H9 (cell line): ENCODE measurements at regions not wholly inside any gene's neighbourhood (a gene's known extent, or its start where the extent isn't known, plus 50 kb on each side); places are given as distances from the start of the nearest gene placed in this dataset.

Source experiments
- DNase-seq: peaks from one replicate; pipeline ENCODE4 v3.0.0-alpha.2; 2017
- H2AFZ ChIP-seq: one replicate; pipeline ENCODE4 v1.6.1; 2013; ENCODE audit warnings: mild to moderate bottlenecking, low read length, control low read depth, moderate library complexity
- H2AK5ac ChIP-seq: 2 replicates; pipeline ENCODE4 v1.6.1; 2013; ENCODE audit warnings: low read length, control low read depth, mixed read lengths; ENCODE audit not compliant: insufficient read length
- H2BK120ac ChIP-seq: one replicate; pipeline ENCODE4 v1.6.1; 2013; ENCODE audit warnings: low read depth, mild to moderate bottlenecking, low read length, control low read depth, inconsistent platforms; ENCODE audit not compliant: poor library complexity, severe bottlenecking
- H2BK12ac ChIP-seq: 2 replicates; pipeline ENCODE4 v1.6.1; 2013; ENCODE audit warnings: low read length, control low read depth, mixed read lengths, low read depth; ENCODE audit not compliant: insufficient read length
- H2BK15ac ChIP-seq: 2 replicates; pipeline ENCODE4 v1.6.1; 2013; ENCODE audit warnings: low read depth, low read length, control low read depth
- H2BK20ac ChIP-seq: one replicate; pipeline ENCODE4 v1.6.1; 2013; ENCODE audit warnings: low read depth, mild to moderate bottlenecking, low read length, control low read depth, inconsistent platforms; ENCODE audit not compliant: poor library complexity, severe bottlenecking
- H2BK5ac ChIP-seq: 2 replicates; pipeline ENCODE4 v1.6.1; 2013; ENCODE audit warnings: low read length, control low read depth, mixed read lengths; ENCODE audit not compliant: insufficient read length
- H3K14ac ChIP-seq: 2 replicates; pipeline ENCODE4 v1.6.1; 2013; ENCODE audit warnings: low read length, control low read depth; ENCODE audit not compliant: insufficient read depth
- H3K18ac ChIP-seq: 2 replicates; pipeline ENCODE4 v1.6.1; 2013; ENCODE audit warnings: low read depth, mild to moderate bottlenecking, mixed read lengths, low read length, control low read depth; ENCODE audit not compliant: insufficient read length
- H3K23ac ChIP-seq: 2 replicates; pipeline ENCODE4 v1.6.1; 2013; ENCODE audit warnings: low read length, control low read depth, mixed read lengths, low read depth; ENCODE audit not compliant: insufficient read length
- H3K23me2 ChIP-seq: 2 replicates; pipeline ENCODE4 v1.6.1; 2013; ENCODE audit warnings: low read depth, mild to moderate bottlenecking, mixed read lengths, low read length, control low read depth; ENCODE audit not compliant: insufficient read length, poor library complexity, severe bottlenecking
- H3K27ac ChIP-seq: 2 replicates; pipeline ENCODE4 v1.5.1; 2013; ENCODE audit warnings: low read length, control low read depth, mixed read lengths, low read depth; ENCODE audit not compliant: insufficient read length
- H3K27me3 ChIP-seq: 2 replicates; pipeline ENCODE4 v1.6.1; 2013; ENCODE audit warnings: low read length, control low read depth, inconsistent platforms; ENCODE audit not compliant: insufficient read depth
- H3K4ac ChIP-seq: 2 replicates; pipeline ENCODE4 v1.6.1; 2013; ENCODE audit warnings: low read depth, mild to moderate bottlenecking, control low read depth, inconsistent platforms, low read length, moderate library complexity
- H3K4me1 ChIP-seq: 2 replicates; pipeline ENCODE4 v1.6.1; 2013; ENCODE audit warnings: low read length, control low read depth, inconsistent platforms; ENCODE audit not compliant: insufficient read depth
- H3K4me2 ChIP-seq: 2 replicates; pipeline ENCODE4 v1.6.1; 2013; ENCODE audit warnings: low read length, control low read depth, mixed read lengths; ENCODE audit not compliant: insufficient read length, insufficient read depth
- H3K56ac ChIP-seq: 2 replicates; pipeline ENCODE4 v1.6.1; 2013; ENCODE audit warnings: low read depth, mild to moderate bottlenecking, mixed read lengths, low read length, control low read depth; ENCODE audit not compliant: insufficient read length
- H3K79me1 ChIP-seq: 2 replicates; pipeline ENCODE4 v1.6.1; 2013; ENCODE audit warnings: low read depth, mild to moderate bottlenecking, moderate library complexity, low read length, control low read depth, inconsistent platforms; ENCODE audit not compliant: insufficient read depth, poor library complexity, severe bottlenecking
- H3K79me2 ChIP-seq: 2 replicates; pipeline ENCODE4 v1.6.1; 2013; ENCODE audit warnings: low read length, control low read depth, inconsistent platforms; ENCODE audit not compliant: insufficient read depth
- H3K9ac ChIP-seq: 2 replicates; pipeline ENCODE4 v1.6.1; 2013; ENCODE audit warnings: low read length, control low read depth, mixed read lengths; ENCODE audit not compliant: insufficient read length; ENCODE audit errors: extremely low read depth
- H3K9me3 ChIP-seq: one replicate; pipeline ENCODE4 v1.6.1; 2013; ENCODE audit warnings: low read depth, low read length, inconsistent platforms; ENCODE audit not compliant: control insufficient read depth
- H3T11ph ChIP-seq: one replicate; pipeline ENCODE4 v1.6.1; 2013; ENCODE audit warnings: mild to moderate bottlenecking, low read length, control low read depth, inconsistent platforms
- H4K20me1 ChIP-seq: one replicate; pipeline ENCODE4 v1.6.1; 2013; ENCODE audit not compliant: control insufficient read depth, insufficient read length, insufficient read depth
- H4K5ac ChIP-seq: 2 replicates; pipeline ENCODE4 v1.6.1; 2013; ENCODE audit warnings: low read depth, mild to moderate bottlenecking, mixed read lengths, low read length, control low read depth; ENCODE audit not compliant: insufficient read length
- H4K8ac ChIP-seq: replicated peaks from 2 replicates; pipeline ENCODE4 v1.6.1; 2013; ENCODE audit warnings: low read length, control low read depth, mixed read lengths, low read depth; ENCODE audit not compliant: insufficient read length
- H4K91ac ChIP-seq: 2 replicates; pipeline ENCODE4 v1.6.1; 2013; ENCODE audit warnings: low read depth, mild to moderate bottlenecking, moderate library complexity, mixed read lengths, low read length, control low read depth; ENCODE audit not compliant: insufficient read length
- H3K27ac Mint-ChIP-seq, 3 experiments: 2 replicates in 2 of 3; 3 replicates in 1 of 3; pipeline ENCODE4 v1.8.0; 2020 to 2021; ENCODE audit warnings: mixed read lengths in 3 of 3, mild to moderate bottlenecking in 1 of 3, moderate library complexity in 1 of 3
- H3K27me3 Mint-ChIP-seq: 2 replicates; pipeline ENCODE4 v1.8.0; 2021; ENCODE audit warnings: low read depth, mild to moderate bottlenecking, moderate library complexity, mixed read lengths
- H3K36me3 Mint-ChIP-seq, 3 experiments: 2 replicates in 2 of 3; 3 replicates in 1 of 3; pipeline ENCODE4 v1.8.0; 2020 to 2021; ENCODE audit warnings: low read depth in 3 of 3, mixed read lengths in 3 of 3; ENCODE audit not compliant: insufficient read depth in 1 of 3
- H3K4me1 Mint-ChIP-seq, 2 experiments: 2 replicates each; pipeline ENCODE4 v1.8.0; 2020; ENCODE audit warnings: mixed read lengths in 2 of 2
- H3K4me3 Mint-ChIP-seq, 2 experiments: 2 replicates in 1 of 2; 3 replicates in 1 of 2; pipeline ENCODE4 v1.8.0; 2020 to 2021; ENCODE audit warnings: mild to moderate bottlenecking in 2 of 2, mixed read lengths in 2 of 2, moderate library complexity in 1 of 2
- H3K9me3 Mint-ChIP-seq, 2 experiments: 2 replicates in 1 of 2; 3 replicates in 1 of 2; pipeline ENCODE4 v1.8.0; 2020; ENCODE audit warnings: mild to moderate bottlenecking in 2 of 2, mixed read lengths in 2 of 2, moderate library complexity in 1 of 2
- TF ChIP-seq, protein P1 (sequence below): fragments of 200-600 bp; sonication (generic); conservative IDR thresholded peaks from 3 replicates; pipeline ENCODE4 v1.8.0; 2021; ENCODE audit warnings: antibody characterized with exemption, mild to moderate bottlenecking

DNA sequence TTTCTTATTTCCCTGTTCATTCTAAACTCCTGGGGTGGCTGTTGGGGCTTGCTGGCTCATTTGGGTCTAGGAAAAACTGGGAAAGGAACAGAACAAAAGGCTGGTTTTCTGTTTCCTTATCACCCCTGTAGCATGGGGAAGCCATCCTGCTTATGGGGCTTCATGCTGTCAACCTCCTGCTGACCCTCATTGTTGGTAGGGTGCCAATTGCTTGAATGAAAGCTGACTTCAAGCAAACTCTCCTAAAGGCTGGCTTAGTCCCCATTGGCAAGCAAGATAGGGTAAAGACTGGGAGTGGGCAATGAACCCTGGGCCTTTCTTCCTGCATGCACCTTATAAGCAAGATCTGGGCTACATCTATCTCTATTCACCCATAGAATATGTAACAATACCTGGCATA is 511.6 kb downstream of the DMAC1 start:
- no peak overlapping the region for H3T11ph ChIP-seq
- H3K56ac ChIP-seq = no peak overlapping the region
- no peak overlapping the region for H3K27ac ChIP-seq
- H3K79me1 ChIP-seq = no peaks in the 10 kb centered on the region
- H3K18ac ChIP-seq = no peak overlapping the region
- H3K23ac ChIP-seq = no peak overlapping the region
- no peak overlapping the region for H2BK20ac ChIP-seq
- H4K91ac ChIP-seq = no peak overlapping the region
- no peak for DNase-seq
- no peak overlapping the region for H3K27ac Mint-ChIP-seq
- peaks cover 56 to 57% of the 10 kb centered on the region in 2 experiments for H3K4me1 Mint-ChIP-seq
- no peak overlapping the region for H2BK15ac ChIP-seq
- H4K5ac ChIP-seq = no peak overlapping the region
- no peak overlapping the region for H2BK12ac ChIP-seq
- no peak overlapping the region for H3K4me3 Mint-ChIP-seq
- no peak overlapping the region for H2AK5ac ChIP-seq
- H3K79me2 ChIP-seq = no peaks in the 10 kb centered on the region
- H3K23me2 ChIP-seq = no peaks in the 10 kb centered on the region
- H3K4ac ChIP-seq = no peak overlapping the region
- no peak overlapping the region for H2AFZ ChIP-seq
- no peaks in the 10 kb centered on the region for H3K9me3 ChIP-seq
- H3K27me3 ChIP-seq = no peaks in the 10 kb centered on the region
- H4K8ac ChIP-seq = no peak overlapping the region
- H3K14ac ChIP-seq = no peak overlapping the region
- TF ChIP-seq, protein P1, sequence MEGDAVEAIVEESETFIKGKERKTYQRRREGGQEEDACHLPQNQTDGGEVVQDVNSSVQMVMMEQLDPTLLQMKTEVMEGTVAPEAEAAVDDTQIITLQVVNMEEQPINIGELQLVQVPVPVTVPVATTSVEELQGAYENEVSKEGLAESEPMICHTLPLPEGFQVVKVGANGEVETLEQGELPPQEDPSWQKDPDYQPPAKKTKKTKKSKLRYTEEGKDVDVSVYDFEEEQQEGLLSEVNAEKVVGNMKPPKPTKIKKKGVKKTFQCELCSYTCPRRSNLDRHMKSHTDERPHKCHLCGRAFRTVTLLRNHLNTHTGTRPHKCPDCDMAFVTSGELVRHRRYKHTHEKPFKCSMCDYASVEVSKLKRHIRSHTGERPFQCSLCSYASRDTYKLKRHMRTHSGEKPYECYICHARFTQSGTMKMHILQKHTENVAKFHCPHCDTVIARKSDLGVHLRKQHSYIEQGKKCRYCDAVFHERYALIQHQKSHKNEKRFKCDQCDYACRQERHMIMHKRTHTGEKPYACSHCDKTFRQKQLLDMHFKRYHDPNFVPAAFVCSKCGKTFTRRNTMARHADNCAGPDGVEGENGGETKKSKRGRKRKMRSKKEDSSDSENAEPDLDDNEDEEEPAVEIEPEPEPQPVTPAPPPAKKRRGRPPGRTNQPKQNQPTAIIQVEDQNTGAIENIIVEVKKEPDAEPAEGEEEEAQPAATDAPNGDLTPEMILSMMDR = no peak
- peaks cover 0 to 6% of the 10 kb centered on the region in 2 experiments; a peak in 4 of 5 replicates for H3K9me3 Mint-ChIP-seq
- H2BK5ac ChIP-seq = no peak overlapping the region
- no peaks in the 10 kb centered on the region for H4K20me1 ChIP-seq
- no peak overlapping the region for H3K4me2 ChIP-seq
- peaks cover 5 to 6% (median 5%) of the 10 kb centered on the region in 3 experiments; a peak in 6 of 7 replicates for H3K36me3 Mint-ChIP-seq
- no peak overlapping the region for H3K9ac ChIP-seq
- H3K4me1 ChIP-seq = peaks cover 7% of the 10 kb centered on the region; the same call in 1 of the 2 replicates
- H2BK120ac ChIP-seq = no peak overlapping the region
- H3K27me3 Mint-ChIP-seq = no peaks in the 10 kb centered on the region
